Left ventricle myocardium inferior (tissue), 1 donor: ENCODE measurements at regions not wholly inside any gene's neighbourhood (a gene's known extent, or its start where the extent isn't known, plus 50 kb on each side); places are given as distances from the start of the nearest gene placed in this dataset.

Source experiments
- DNase-seq: peaks from one replicate; pipeline ENCODE4 v3.0.0-alpha.2; 2020
- H3K27ac ChIP-seq: fragments of 200-600 bp; replicated peaks from 2 replicates; pipeline ENCODE4 v1.8.0; 2021
- H3K27me3 ChIP-seq: fragments of 200-600 bp; 2 replicates; pipeline ENCODE4 v1.8.0; 2021; ENCODE audit warnings: low read depth
- H3K36me3 ChIP-seq: fragments of 200-600 bp; 2 replicates; pipeline ENCODE4 v1.8.0; 2021
- H3K4me1 ChIP-seq: fragments of 200-600 bp; 2 replicates; pipeline ENCODE4 v1.8.0; 2021
- H3K4me3 ChIP-seq: fragments of 200-600 bp; 2 replicates; pipeline ENCODE4 v1.8.0; 2021; ENCODE audit warnings: mild to moderate bottlenecking, moderate library complexity
- H3K9me3 ChIP-seq: fragments of 200-600 bp; replicated peaks from 2 replicates; pipeline ENCODE4 v1.8.0; 2021
- CTCF ChIP-seq: fragments of 200-600 bp; IDR thresholded peaks from 2 replicates; pipeline ENCODE4 v1.8.0; 2021; ENCODE audit warnings: antibody characterized with exemption, mild to moderate bottlenecking, borderline replicate concordance
- intact Hi-C: fragments of 100-400 bp; cut with micrococcal nuclease; formaldehyde crosslinking; loops from one replicate; pipeline ENCODE4 v1.11.0; 2022
- donor health status: DM: no; HTN: yes; CAD: no; lungs with severe emphysema.

- H3K36me3 ChIP-seq: no peaks in the 10 kb centered on the region
- DNase-seq: no peak
- no peaks in the 10 kb centered on the region for H3K27me3 ChIP-seq
- no peak overlapping the region for H3K27ac ChIP-seq
- intact Hi-C loops: no loop called here
- H3K9me3 ChIP-seq: no peaks in the 10 kb centered on the region
- no peak overlapping the region for H3K4me3 ChIP-seq
- no peak for TF ChIP-seq CTCF
- H3K4me1 ChIP-seq: no peaks in the 10 kb centered on the region
Measured at GRCh38 chrX:34404386-34405070, 252.6 kb downstream of the TMEM47 start.

GRCh38 chrX:34401411-34401810 lies 255.7 kb downstream of the TMEM47 start:
- H3K27ac ChIP-seq: no peak overlapping the region
- no peaks in the 10 kb centered on the region for H3K36me3 ChIP-seq
- no peak for TF ChIP-seq CTCF
- intact Hi-C loops: no loop called here
- no peak overlapping the region for H3K4me3 ChIP-seq
- H3K9me3 ChIP-seq: no peaks in the 10 kb centered on the region
- H3K4me1 ChIP-seq: no peaks in the 10 kb centered on the region
- no peak for DNase-seq
- H3K27me3 ChIP-seq: no peaks in the 10 kb centered on the region

- DNase-seq: no peak
- Histone ChIP-seq H3K9me3 (no peaks in the 10 kb centered on the region), H3K27ac (no peak overlapping the region), H3K4me3 (no peak overlapping the region), H3K27me3 (no peaks in the 10 kb centered on the region), H3K4me1 (no peaks in the 10 kb centered on the region), H3K36me3 (no peaks in the 10 kb centered on the region)
- intact Hi-C loops: no loop called here
- TF ChIP-seq CTCF: no peak
Measured at GRCh38 chrX:34382416-34382815, 250.3 kb upstream of the FAM47A start.

DNA sequence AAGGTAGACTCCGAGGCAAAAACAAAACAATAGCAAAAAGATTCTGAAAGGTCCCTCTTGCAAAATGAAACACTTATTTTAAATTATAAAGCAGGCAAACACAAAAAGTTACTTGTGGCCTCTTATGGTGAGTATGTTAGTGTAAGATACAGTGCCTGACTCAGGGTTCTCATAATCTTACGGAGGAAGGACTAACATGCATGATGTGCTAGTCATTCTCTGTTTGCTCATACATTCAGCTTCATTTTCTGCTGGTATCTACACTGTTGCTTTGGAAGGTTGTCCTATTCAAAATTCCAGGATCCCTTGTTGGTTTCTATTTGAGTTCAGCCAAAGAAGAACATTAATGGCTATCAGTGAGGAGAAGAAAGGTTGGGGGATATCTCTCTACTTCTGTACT lies 249.1 kb upstream of the FAM47A start:
- H3K27ac ChIP-seq: no peak overlapping the region
- no peaks in the 10 kb centered on the region for H3K9me3 ChIP-seq
- H3K4me3 ChIP-seq: no peak overlapping the region
- no peak for DNase-seq
- no peaks in the 10 kb centered on the region for H3K4me1 ChIP-seq
- no peak for TF ChIP-seq CTCF
- intact Hi-C loops: no loop called here
- H3K27me3 ChIP-seq: no peaks in the 10 kb centered on the region
- no peaks in the 10 kb centered on the region for H3K36me3 ChIP-seq

GRCh38 chrX:34379891-34380290 lies 247.8 kb upstream of the FAM47A start:
- Histone ChIP-seq H3K27ac (no peak overlapping the region), H3K4me1 (no peaks in the 10 kb centered on the region), H3K9me3 (no peaks in the 10 kb centered on the region), H3K4me3 (no peak overlapping the region), H3K27me3 (no peaks in the 10 kb centered on the region), H3K36me3 (no peaks in the 10 kb centered on the region)
- intact Hi-C loops: no loop called here
- DNase-seq: no peak
- TF ChIP-seq CTCF: no peak
